ENCODE measurements at regions not wholly inside any gene's neighbourhood (a gene's known extent, or its start where the extent isn't known, plus 50 kb on each side); places are given as distances from the start of the nearest gene placed in this dataset.

DNA sequence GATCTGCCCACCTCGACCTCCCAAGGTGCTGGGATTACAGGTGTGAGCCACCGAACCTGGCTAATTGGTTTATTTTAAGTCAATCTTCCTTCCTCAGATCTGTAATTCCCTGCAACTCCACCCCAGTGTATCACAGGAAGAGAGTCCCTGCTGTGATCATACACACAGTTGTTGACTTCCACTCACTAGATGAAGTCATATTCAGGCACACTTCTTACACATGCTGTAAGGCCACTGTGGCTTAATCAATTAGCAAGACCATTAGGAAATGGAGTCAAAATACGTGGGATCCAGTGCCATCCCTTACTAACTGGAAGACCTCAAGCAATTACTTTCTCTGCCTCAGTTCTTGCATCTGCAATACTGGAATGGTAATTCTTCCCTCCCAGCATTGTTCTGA, 66.1 kb upstream of the PAX2 start:
- TF ChIP-seq, protein P1, sequence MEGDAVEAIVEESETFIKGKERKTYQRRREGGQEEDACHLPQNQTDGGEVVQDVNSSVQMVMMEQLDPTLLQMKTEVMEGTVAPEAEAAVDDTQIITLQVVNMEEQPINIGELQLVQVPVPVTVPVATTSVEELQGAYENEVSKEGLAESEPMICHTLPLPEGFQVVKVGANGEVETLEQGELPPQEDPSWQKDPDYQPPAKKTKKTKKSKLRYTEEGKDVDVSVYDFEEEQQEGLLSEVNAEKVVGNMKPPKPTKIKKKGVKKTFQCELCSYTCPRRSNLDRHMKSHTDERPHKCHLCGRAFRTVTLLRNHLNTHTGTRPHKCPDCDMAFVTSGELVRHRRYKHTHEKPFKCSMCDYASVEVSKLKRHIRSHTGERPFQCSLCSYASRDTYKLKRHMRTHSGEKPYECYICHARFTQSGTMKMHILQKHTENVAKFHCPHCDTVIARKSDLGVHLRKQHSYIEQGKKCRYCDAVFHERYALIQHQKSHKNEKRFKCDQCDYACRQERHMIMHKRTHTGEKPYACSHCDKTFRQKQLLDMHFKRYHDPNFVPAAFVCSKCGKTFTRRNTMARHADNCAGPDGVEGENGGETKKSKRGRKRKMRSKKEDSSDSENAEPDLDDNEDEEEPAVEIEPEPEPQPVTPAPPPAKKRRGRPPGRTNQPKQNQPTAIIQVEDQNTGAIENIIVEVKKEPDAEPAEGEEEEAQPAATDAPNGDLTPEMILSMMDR (IDR thresholded peaks at IDR 0.05): no peak
- no peak for TF ChIP-seq POLR2A (IDR thresholded peaks at IDR 0.05; ENCODE audit: low read depth)
